ENCODE measurements at regions not wholly inside any gene's neighbourhood (a gene's known extent, or its start where the extent isn't known, plus 50 kb on each side); places are given as distances from the start of the nearest gene placed in this dataset.

GRCh38 chr11:33457948-33458347 is 200.8 kb downstream of the HIPK3 start:
- Histone ChIP-seq H3K4me2 (replicated peaks; ENCODE audit: low read depth, low read length, poor library complexity, severe bottlenecking) (no peak overlapping the region), H3K36me3 (replicated peaks in 1 of 2; ENCODE audit: control extremely low read depth in 1 of 2, control insufficient read depth in 1 of 2, extremely low read depth in 1 of 2, insufficient read depth in 2 of 2, low read length in 1 of 2) (no peaks in the 10 kb centered on the region)
- CTCF ChIA-PET = interaction anchor here (0.5 to 1.0 kb wide), 3 partner anchors 95 to 589 kb away, joined by 3 to 5 read pairs (median 3); no protein-coding TSS in a partner anchor

GRCh38 chr11:33455867-33456463 is 198.8 kb downstream of the HIPK3 start:
- intact Hi-C loops (cut with micrococcal nuclease) = no loop called here
- TF ChIP-seq CTCF (IDR thresholded peaks at IDR 0.05) (no peak), EZH2 (IDR thresholded peaks at IDR 0.05; ENCODE audit: borderline replicate concordance, insufficient read depth, low read depth, low read length, poor library complexity, severe bottlenecking) (no peak)
- H3K4me3 Mint-ChIP-seq = no peak overlapping the region
- Histone ChIP-seq H3K4me1 (ENCODE audit: control insufficient read depth in 2 of 2, insufficient read depth in 2 of 2, low read length in 2 of 2) (no peaks in the 10 kb centered on the region), H3K36me3 (replicated peaks in 1 of 2; ENCODE audit: control extremely low read depth in 1 of 2, control insufficient read depth in 1 of 2, extremely low read depth in 1 of 2, insufficient read depth in 2 of 2, low read length in 1 of 2) (no peaks in the 10 kb centered on the region), H4K20me1 (ENCODE audit: control insufficient read depth, insufficient read depth, low read length, poor library complexity, severe bottlenecking) (no peaks in the 10 kb centered on the region), H3K79me2 (ENCODE audit: control insufficient read depth, insufficient read depth, low read length) (no peaks in the 10 kb centered on the region), H3K4me2 (replicated peaks; ENCODE audit: low read depth, low read length, poor library complexity, severe bottlenecking) (no peak overlapping the region), H3K9ac (ENCODE audit: low read length) (no peak overlapping the region), H3K4me3 (ENCODE audit: control extremely low read depth in 1 of 5, extremely low read depth in 1 of 5, insufficient read depth in 1 of 5, low read depth in 2 of 5, low read length in 4 of 5) (no peak overlapping the region), H3K27ac (ENCODE audit: low read length in 2 of 2) (no peak overlapping the region), H3K27me3 (replicated peaks in 1 of 4; ENCODE audit: control extremely low read depth in 1 of 4, control insufficient read depth in 3 of 4, insufficient read depth in 4 of 4, low read length in 3 of 4) (no peaks in the 10 kb centered on the region), H2AFZ (ENCODE audit: insufficient read depth, low read depth, low read length, poor library complexity, severe bottlenecking) (no peak overlapping the region), H3K9me3 (ENCODE audit: control extremely low read depth in 1 of 3, control insufficient read depth in 2 of 3, insufficient read depth in 1 of 3, low read length in 2 of 3) (no peaks in the 10 kb centered on the region)
- ChIA-PET CTCF (no interaction called here), POLR2A (no interaction called here)
- no peak overlapping the region for H3K27ac Mint-ChIP-seq
- H3K4me1 Mint-ChIP-seq = no peaks in the 10 kb centered on the region
- DNase-seq (no peak), ATAC-seq (ENCODE audit: low read depth) (no peak)
- no peaks in the 10 kb centered on the region for H3K9me3 Mint-ChIP-seq (ENCODE audit: insufficient read depth)
- no CpG with 5 or more reads among the region's 4 CpGs for WGBS (ENCODE audit: insufficient coverage)
- H3K27me3 Mint-ChIP-seq = peaks cover 36% of the 10 kb centered on the region

More at GRCh38 chr11:33457948-33458347, 200.8 kb downstream of the HIPK3 start:
- Histone ChIP-seq H3K27me3 (replicated peaks in 1 of 4; ENCODE audit: control extremely low read depth in 1 of 4, control insufficient read depth in 3 of 4, insufficient read depth in 4 of 4, low read length in 3 of 4) (no peaks in the 10 kb centered on the region), H2AFZ (ENCODE audit: insufficient read depth, low read depth, low read length, poor library complexity, severe bottlenecking) (no peak overlapping the region), H3K9me3 (ENCODE audit: control extremely low read depth in 1 of 3, control insufficient read depth in 2 of 3, insufficient read depth in 1 of 3, low read length in 2 of 3) (no peaks in the 10 kb centered on the region), H3K79me2 (ENCODE audit: control insufficient read depth, insufficient read depth, low read length) (no peaks in the 10 kb centered on the region), H3K9ac (ENCODE audit: low read length) (no peak overlapping the region), H3K27ac (ENCODE audit: low read length in 2 of 2) (no peak overlapping the region), H3K4me1 (ENCODE audit: control insufficient read depth in 2 of 2, insufficient read depth in 2 of 2, low read length in 2 of 2) (no peaks in the 10 kb centered on the region), H3K4me3 (ENCODE audit: control extremely low read depth in 1 of 5, extremely low read depth in 1 of 5, insufficient read depth in 1 of 5, low read depth in 2 of 5, low read length in 4 of 5) (no peak overlapping the region), H4K20me1 (ENCODE audit: control insufficient read depth, insufficient read depth, low read length, poor library complexity, severe bottlenecking) (no peaks in the 10 kb centered on the region)
- POLR2A ChIA-PET = no interaction called here
- DNase-seq (no peak), ATAC-seq (ENCODE audit: low read depth) (no peak)
- H3K27me3 Mint-ChIP-seq = peaks cover 23% of the 10 kb centered on the region
- TF ChIP-seq CTCF (IDR thresholded peaks at IDR 0.05) = no peak
- TF ChIP-seq EZH2 (IDR thresholded peaks at IDR 0.05; ENCODE audit: borderline replicate concordance, insufficient read depth, low read depth, low read length, poor library complexity, severe bottlenecking) = no peak
- intact Hi-C loops (cut with micrococcal nuclease) = no loop called here
- no peak overlapping the region for H3K4me3 Mint-ChIP-seq
- H3K27ac Mint-ChIP-seq = no peak overlapping the region
- H3K9me3 Mint-ChIP-seq (ENCODE audit: insufficient read depth) = no peaks in the 10 kb centered on the region
- WGBS (ENCODE audit: insufficient coverage) = 94% methylated on average over 5 of the region's 5 CpGs
- no peaks in the 10 kb centered on the region for H3K4me1 Mint-ChIP-seq

All from B cell (primary cell).